ENCODE measurements at regions not wholly inside any gene's neighbourhood (a gene's known extent, or its start where the extent isn't known, plus 50 kb on each side); places are given as distances from the start of the nearest gene placed in this dataset.

DNA sequence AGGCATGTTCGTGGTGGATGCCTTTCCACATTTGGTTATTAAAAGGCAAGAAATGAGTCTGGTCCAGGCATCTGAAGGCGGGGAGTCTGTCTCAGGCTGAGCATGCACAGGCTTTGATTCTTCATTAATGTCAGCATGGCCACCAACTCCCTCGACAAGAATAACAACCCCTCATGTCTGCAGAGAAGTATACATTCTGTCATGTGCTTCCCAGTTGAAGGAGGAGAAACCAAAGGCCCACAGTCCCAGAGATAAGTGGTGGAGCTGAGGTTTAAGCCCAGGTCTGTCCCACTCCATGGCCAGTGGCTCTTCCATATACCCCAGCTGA lies 61.6 kb upstream of the LAPTM5 start:
- Histone ChIP-seq H3K79me2 (ENCODE audit: insufficient read depth) (no peaks in the 10 kb centered on the region), H3K4me3 (ENCODE audit: low read depth in 2 of 2, low read length in 1 of 2) (no peak overlapping the region), H3K9ac (no peak overlapping the region), H2AFZ (ENCODE audit: low read depth) (no peak overlapping the region), H3K4me1 (ENCODE audit: control insufficient read depth in 1 of 2, insufficient read depth in 2 of 2, low read depth in 1 of 2, low read length in 1 of 2) (peaks cover 23 to 38% of the 10 kb centered on the region in 2 experiments), H3K27me3 (ENCODE audit: insufficient read depth) (no peaks in the 10 kb centered on the region), H4K20me1 (ENCODE audit: insufficient read depth) (no peaks in the 10 kb centered on the region), H3F3A (replicated peaks; ENCODE audit: insufficient read depth) (peaks cover 8% of the 10 kb centered on the region), H3K27ac (ENCODE audit: low read depth in 2 of 2, low read length in 1 of 2) (no peak overlapping the region), H3K9me2 (no peaks in the 10 kb centered on the region), H3K9me3 (no peaks in the 10 kb centered on the region), H3K4me2 (no peak overlapping the region), H3K36me3 (replicated peaks in 1 of 2; ENCODE audit: control insufficient read depth in 1 of 2, insufficient read depth in 2 of 2, low read length in 1 of 2) (no peaks in the 10 kb centered on the region)
- CTCF ChIA-PET: interaction anchor here (1.0 to 34.2 kb wide), 5 partner anchors 17 to 152 kb away, joined by 3 to 1422 read pairs (median 5); partner anchors contain the start of gene SDC3
- TF ChIP-seq MEF2A (IDR thresholded peaks at IDR 0.05; ENCODE audit: borderline replicate concordance, low read depth) (no peak), RXRA (IDR thresholded peaks at IDR 0.05; ENCODE audit: borderline replicate concordance, low read depth) (no peak), NRF1 (IDR thresholded peaks at IDR 0.05; ENCODE audit: low read depth, low read length) (no peak), FOXM1 (IDR thresholded peaks at IDR 0.05; ENCODE audit: low read depth) (no peak), FOSL2 (IDR thresholded peaks at IDR 0.05; ENCODE audit: borderline replicate concordance, low read depth) (no peak), FOXJ3 (CRISPR knock-in tag; IDR thresholded peaks at IDR 0.05) (no peak), EZH2phosphoT487 (IDR thresholded peaks at IDR 0.05; ENCODE audit: borderline replicate concordance, low read depth) (no peak), RCOR1 (IDR thresholded peaks at IDR 0.05; ENCODE audit: low read length) (no peak)
- TF ChIP-seq, protein P1, sequence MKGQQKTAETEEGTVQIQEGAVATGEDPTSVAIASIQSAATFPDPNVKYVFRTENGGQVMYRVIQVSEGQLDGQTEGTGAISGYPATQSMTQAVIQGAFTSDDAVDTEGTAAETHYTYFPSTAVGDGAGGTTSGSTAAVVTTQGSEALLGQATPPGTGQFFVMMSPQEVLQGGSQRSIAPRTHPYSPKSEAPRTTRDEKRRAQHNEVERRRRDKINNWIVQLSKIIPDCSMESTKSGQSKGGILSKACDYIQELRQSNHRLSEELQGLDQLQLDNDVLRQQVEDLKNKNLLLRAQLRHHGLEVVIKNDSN (IDR thresholded peaks at IDR 0.05; ENCODE audit: borderline replicate concordance, low read depth): no peak
- TF ChIP-seq, protein P2, sequence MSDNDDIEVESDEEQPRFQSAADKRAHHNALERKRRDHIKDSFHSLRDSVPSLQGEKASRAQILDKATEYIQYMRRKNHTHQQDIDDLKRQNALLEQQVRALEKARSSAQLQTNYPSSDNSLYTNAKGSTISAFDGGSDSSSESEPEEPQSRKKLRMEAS (IDR thresholded peaks at IDR 0.05; ENCODE audit: low read depth): no peak
- TF ChIP-seq, protein P3, sequence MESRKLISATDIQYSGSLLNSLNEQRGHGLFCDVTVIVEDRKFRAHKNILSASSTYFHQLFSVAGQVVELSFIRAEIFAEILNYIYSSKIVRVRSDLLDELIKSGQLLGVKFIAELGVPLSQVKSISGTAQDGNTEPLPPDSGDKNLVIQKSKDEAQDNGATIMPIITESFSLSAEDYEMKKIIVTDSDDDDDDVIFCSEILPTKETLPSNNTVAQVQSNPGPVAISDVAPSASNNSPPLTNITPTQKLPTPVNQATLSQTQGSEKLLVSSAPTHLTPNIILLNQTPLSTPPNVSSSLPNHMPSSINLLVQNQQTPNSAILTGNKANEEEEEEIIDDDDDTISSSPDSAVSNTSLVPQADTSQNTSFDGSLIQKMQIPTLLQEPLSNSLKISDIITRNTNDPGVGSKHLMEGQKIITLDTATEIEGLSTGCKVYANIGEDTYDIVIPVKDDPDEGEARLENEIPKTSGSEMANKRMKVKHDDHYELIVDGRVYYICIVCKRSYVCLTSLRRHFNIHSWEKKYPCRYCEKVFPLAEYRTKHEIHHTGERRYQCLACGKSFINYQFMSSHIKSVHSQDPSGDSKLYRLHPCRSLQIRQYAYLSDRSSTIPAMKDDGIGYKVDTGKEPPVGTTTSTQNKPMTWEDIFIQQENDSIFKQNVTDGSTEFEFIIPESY (IDR thresholded peaks at IDR 0.05; ENCODE audit: borderline replicate concordance, low read depth): no peak
- DNase-seq: no peak
- POLR2A ChIA-PET: no interaction called here
- 83% methylated on average over 2 of the region's 3 CpGs for WGBS (ENCODE audit: low lambda C conversion rate)

DNA sequence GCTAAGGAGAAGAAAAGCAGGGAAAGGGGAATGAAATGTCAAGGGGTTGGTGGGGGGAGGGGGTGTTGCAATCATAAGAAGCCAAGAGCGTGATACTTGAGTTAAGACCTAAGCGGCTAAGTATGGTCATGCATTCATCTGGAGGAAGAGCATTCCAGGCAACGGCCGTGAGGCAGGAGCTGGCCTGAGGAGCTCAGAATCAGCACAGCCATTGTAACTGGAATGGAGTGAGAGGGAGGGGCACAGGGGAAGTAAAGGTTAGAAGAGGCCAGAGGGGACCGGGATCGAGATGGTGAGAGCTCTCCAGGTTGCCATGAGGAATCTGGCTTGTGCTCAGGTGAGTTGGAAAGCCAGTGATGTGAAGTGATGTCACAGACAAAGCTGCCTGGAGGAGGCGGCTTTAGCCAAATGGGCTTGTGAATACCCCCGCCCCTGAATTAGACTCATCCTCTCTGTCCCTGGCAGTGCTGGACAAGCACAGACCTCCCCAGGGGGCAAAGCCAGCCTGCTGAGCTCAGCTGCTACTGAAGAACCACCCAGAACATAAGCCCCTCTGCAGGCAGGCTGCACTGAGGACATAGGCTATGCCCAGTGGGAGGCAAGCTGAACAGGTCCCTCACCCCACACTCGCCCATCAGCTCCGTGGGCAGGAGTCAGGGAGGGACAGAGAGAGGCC lies 61.1 kb upstream of the LAPTM5 start:
- POLR2A ChIA-PET: no interaction called here
- no peak overlapping the region for H3K4me3 ChIP-seq (ENCODE audit: low read depth in 2 of 2, low read length in 1 of 2)
- H3K4me1 ChIP-seq (ENCODE audit: control insufficient read depth in 1 of 2, insufficient read depth in 2 of 2, low read depth in 1 of 2, low read length in 1 of 2): peaks cover 21 to 33% of the 10 kb centered on the region in 2 experiments
- no peaks in the 10 kb centered on the region for H3K79me2 ChIP-seq (ENCODE audit: insufficient read depth)
- H2AFZ ChIP-seq (ENCODE audit: low read depth): no peak overlapping the region
- H3K9ac ChIP-seq: no peak overlapping the region
- H3K36me3 ChIP-seq (replicated peaks in 1 of 2; ENCODE audit: control insufficient read depth in 1 of 2, insufficient read depth in 2 of 2, low read length in 1 of 2): no peaks in the 10 kb centered on the region
- no peak overlapping the region for H3K4me2 ChIP-seq
- no peaks in the 10 kb centered on the region for H4K20me1 ChIP-seq (ENCODE audit: insufficient read depth)
- 84% methylated on average over 9 of the region's 10 CpGs for WGBS (ENCODE audit: low lambda C conversion rate)
- peaks cover 6% of the 10 kb centered on the region for H3F3A ChIP-seq (replicated peaks; ENCODE audit: insufficient read depth)
- CTCF ChIA-PET: interaction anchor here (1.0 to 34.2 kb wide), 5 partner anchors 16 to 152 kb away, joined by 3 to 1422 read pairs (median 5); partner anchors contain the start of gene SDC3
- H3K27ac ChIP-seq (ENCODE audit: low read depth in 2 of 2, low read length in 1 of 2): no peak overlapping the region
- H3K27me3 ChIP-seq (ENCODE audit: insufficient read depth): no peaks in the 10 kb centered on the region
- no peak for DNase-seq
- H3K9me3 ChIP-seq: no peaks in the 10 kb centered on the region
- no peaks in the 10 kb centered on the region for H3K9me2 ChIP-seq
- TF ChIP-seq RAD21 (IDR thresholded peaks at IDR 0.05; ENCODE audit: low read length) (no peak), CHD2 (IDR thresholded peaks at IDR 0.05; ENCODE audit: low read length, partially characterized antibody) (no peak), RFX5 (IDR thresholded peaks at IDR 0.05; ENCODE audit: low read length) (no peak), MEF2A (IDR thresholded peaks at IDR 0.05; ENCODE audit: borderline replicate concordance, low read depth) (no peak), EZH2phosphoT487 (IDR thresholded peaks at IDR 0.05; ENCODE audit: borderline replicate concordance, low read depth) (no peak), JUND (IDR thresholded peaks at IDR 0.05) (no peak), GATA2 (CRISPR knock-in tag; IDR thresholded peaks at IDR 0.05) (no peak), NRF1 (IDR thresholded peaks at IDR 0.05; ENCODE audit: low read depth, low read length) (no peak), TAF1 (IDR thresholded peaks at IDR 0.05; ENCODE audit: borderline replicate concordance, low read depth, low read length) (no peak), POLR2AphosphoS5 (IDR thresholded peaks at IDR 0.05; ENCODE audit: low read depth, low read length) (no peak), TCF12 (IDR thresholded peaks at IDR 0.05) (no peak), RXRA (IDR thresholded peaks at IDR 0.05; ENCODE audit: borderline replicate concordance, low read depth) (no peak)
- TF ChIP-seq, protein P1 (IDR thresholded peaks at IDR 0.05; ENCODE audit: borderline replicate concordance, low read depth): no peak
- TF ChIP-seq, protein P4, sequence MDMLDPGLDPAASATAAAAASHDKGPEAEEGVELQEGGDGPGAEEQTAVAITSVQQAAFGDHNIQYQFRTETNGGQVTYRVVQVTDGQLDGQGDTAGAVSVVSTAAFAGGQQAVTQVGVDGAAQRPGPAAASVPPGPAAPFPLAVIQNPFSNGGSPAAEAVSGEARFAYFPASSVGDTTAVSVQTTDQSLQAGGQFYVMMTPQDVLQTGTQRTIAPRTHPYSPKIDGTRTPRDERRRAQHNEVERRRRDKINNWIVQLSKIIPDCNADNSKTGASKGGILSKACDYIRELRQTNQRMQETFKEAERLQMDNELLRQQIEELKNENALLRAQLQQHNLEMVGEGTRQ (IDR thresholded peaks at IDR 0.05; ENCODE audit: borderline replicate concordance, low read depth, low read length): no peak
- TF ChIP-seq, protein P2 (IDR thresholded peaks at IDR 0.05; ENCODE audit: low read depth): no peak
- TF ChIP-seq, protein P5, sequence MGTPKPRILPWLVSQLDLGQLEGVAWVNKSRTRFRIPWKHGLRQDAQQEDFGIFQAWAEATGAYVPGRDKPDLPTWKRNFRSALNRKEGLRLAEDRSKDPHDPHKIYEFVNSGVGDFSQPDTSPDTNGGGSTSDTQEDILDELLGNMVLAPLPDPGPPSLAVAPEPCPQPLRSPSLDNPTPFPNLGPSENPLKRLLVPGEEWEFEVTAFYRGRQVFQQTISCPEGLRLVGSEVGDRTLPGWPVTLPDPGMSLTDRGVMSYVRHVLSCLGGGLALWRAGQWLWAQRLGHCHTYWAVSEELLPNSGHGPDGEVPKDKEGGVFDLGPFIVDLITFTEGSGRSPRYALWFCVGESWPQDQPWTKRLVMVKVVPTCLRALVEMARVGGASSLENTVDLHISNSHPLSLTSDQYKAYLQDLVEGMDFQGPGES (IDR thresholded peaks at IDR 0.05; ENCODE audit: low read depth, low read length): no peak

All from SK-N-SH (cell line).